KMS-11 (cell line): ENCODE measurements at regions not wholly inside any gene's neighbourhood (a gene's known extent, or its start where the extent isn't known, plus 50 kb on each side); places are given as distances from the start of the nearest gene placed in this dataset.

Source experiments
- H2AFZ ChIP-seq: fragments of 200-600 bp; sonication (generic); 2 replicates; pipeline ENCODE4 v1.6.1; 2016; ENCODE audit warnings: antibody characterized with exemption, mixed run types, low read depth
- H3K27ac ChIP-seq: fragments of 200-600 bp; sonication (generic); 2 replicates; pipeline ENCODE4 v1.6.1; 2016; ENCODE audit warnings: mild to moderate bottlenecking, mixed run types
- H3K27me3 ChIP-seq: fragments of 200-600 bp; sonication (generic); 2 replicates; pipeline ENCODE4 v1.6.1; 2017; ENCODE audit warnings: mild to moderate bottlenecking, low read depth, mixed run types, moderate library complexity; ENCODE audit not compliant: insufficient read depth
- H3K36me3 ChIP-seq: fragments of 200-600 bp; sonication (generic); 2 replicates; pipeline ENCODE4 v1.6.1; 2017; ENCODE audit warnings: mild to moderate bottlenecking, mixed run types; ENCODE audit not compliant: insufficient read depth
- H3K4me1 ChIP-seq: fragments of 200-600 bp; sonication (generic); 2 replicates; pipeline ENCODE4 v1.6.1; 2016; ENCODE audit warnings: mild to moderate bottlenecking, low read depth, mixed run types; ENCODE audit not compliant: poor library complexity, severe bottlenecking
- H3K4me2 ChIP-seq: fragments of 200-600 bp; sonication (generic); 2 replicates; pipeline ENCODE4 v1.7.0; 2016; ENCODE audit warnings: mild to moderate bottlenecking, mixed run types
- H3K4me3 ChIP-seq: fragments of 200-600 bp; sonication (generic); IDR thresholded peaks from 2 replicates; pipeline ENCODE4 v1.6.1; 2017; ENCODE audit warnings: low read depth, low read length, mixed read lengths; ENCODE audit not compliant: insufficient read depth
- H3K79me2 ChIP-seq: fragments of 200-600 bp; sonication (generic); 2 replicates; pipeline ENCODE4 v1.6.1; 2016; ENCODE audit warnings: low read depth, mixed run types; ENCODE audit not compliant: insufficient read depth
- H3K9ac ChIP-seq: fragments of 200-600 bp; sonication (generic); 2 replicates; pipeline ENCODE4 v1.6.1; 2016; ENCODE audit warnings: mild to moderate bottlenecking, mixed run types
- H4K20me1 ChIP-seq: fragments of 200-600 bp; sonication (generic); 2 replicates; pipeline ENCODE4 v1.6.1; 2016; ENCODE audit warnings: mild to moderate bottlenecking, mixed run types; ENCODE audit not compliant: insufficient read depth
- CTCF ChIP-seq: fragments of 200-600 bp; sonication (generic); conservative IDR thresholded peaks from 2 replicates; pipeline ENCODE4 v1.6.1; 2017; ENCODE audit warnings: low read depth, mild to moderate bottlenecking, antibody characterized with exemption, low read length, moderate library complexity, mixed read lengths

GRCh38 chr9:19895006-19895405 lies 106.2 kb upstream of the SLC24A2 start:
- no peak overlapping the region for H2AFZ ChIP-seq
- H3K9ac ChIP-seq: no peak overlapping the region
- no peaks in the 10 kb centered on the region for H3K4me1 ChIP-seq
- no peaks in the 10 kb centered on the region for H4K20me1 ChIP-seq
- no peaks in the 10 kb centered on the region for H3K36me3 ChIP-seq
- no peak overlapping the region for H3K27ac ChIP-seq
- H3K79me2 ChIP-seq: no peaks in the 10 kb centered on the region
- no peak overlapping the region for H3K4me3 ChIP-seq
- no peaks in the 10 kb centered on the region for H3K27me3 ChIP-seq
- H3K4me2 ChIP-seq: no peak overlapping the region
- no peak for TF ChIP-seq CTCF

GRCh38 chr9:19885608-19886007 lies 96.8 kb upstream of the SLC24A2 start:
- Histone ChIP-seq H4K20me1 (no peaks in the 10 kb centered on the region), H3K4me1 (no peaks in the 10 kb centered on the region), H3K27ac (no peak overlapping the region), H3K79me2 (no peaks in the 10 kb centered on the region), H3K4me2 (no peak overlapping the region), H3K27me3 (no peaks in the 10 kb centered on the region), H3K9ac (no peak overlapping the region), H3K4me3 (no peak overlapping the region), H2AFZ (no peak overlapping the region), H3K36me3 (no peaks in the 10 kb centered on the region)
- TF ChIP-seq CTCF: no peak

GRCh38 chr9:19879062-19879461 lies 90.2 kb upstream of the SLC24A2 start:
- H3K4me3 ChIP-seq: no peak overlapping the region
- H3K36me3 ChIP-seq: no peaks in the 10 kb centered on the region
- no peak overlapping the region for H2AFZ ChIP-seq
- no peaks in the 10 kb centered on the region for H4K20me1 ChIP-seq
- H3K27ac ChIP-seq: no peak overlapping the region
- no peak overlapping the region for H3K9ac ChIP-seq
- no peak overlapping the region for H3K4me2 ChIP-seq
- H3K4me1 ChIP-seq: no peaks in the 10 kb centered on the region
- no peaks in the 10 kb centered on the region for H3K27me3 ChIP-seq
- H3K79me2 ChIP-seq: no peaks in the 10 kb centered on the region
- no peak for TF ChIP-seq CTCF

DNA sequence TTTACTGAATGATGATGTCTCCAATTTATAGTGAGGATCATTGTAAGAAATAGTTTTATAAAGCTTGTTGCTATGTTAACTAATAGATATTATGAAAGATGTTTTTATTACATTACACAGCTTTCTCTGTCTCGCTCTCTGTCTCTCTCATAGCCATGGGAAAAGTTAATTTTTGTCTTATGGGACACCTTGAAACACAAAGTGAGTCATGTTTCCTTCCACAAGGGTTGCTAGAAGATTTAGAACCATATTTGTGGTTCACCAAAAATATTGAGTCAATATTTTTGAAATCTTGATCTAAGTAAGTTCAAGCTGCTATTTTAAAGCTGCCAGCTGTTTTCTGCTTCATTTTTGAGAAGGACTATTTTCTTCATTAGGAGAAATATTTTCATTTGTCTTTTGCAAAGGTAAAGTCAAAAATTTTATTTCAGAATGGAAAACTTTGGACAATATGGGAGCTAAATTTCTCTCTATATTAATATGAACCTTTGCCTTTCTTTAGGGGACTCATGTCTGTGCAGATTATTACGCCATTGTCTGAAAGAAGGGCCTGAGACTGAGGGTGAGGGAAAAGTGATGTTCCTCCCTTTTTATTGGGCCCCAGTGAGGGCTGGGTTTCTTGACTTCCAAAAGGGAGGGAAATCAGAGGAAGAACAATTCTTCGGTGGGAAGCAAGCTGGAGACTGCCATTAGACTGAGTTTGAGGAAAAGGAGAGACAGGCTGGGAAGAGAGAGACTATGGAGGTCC lies 87.9 kb upstream of the SLC24A2 start:
- no peaks in the 10 kb centered on the region for H4K20me1 ChIP-seq
- H2AFZ ChIP-seq: no peak overlapping the region
- no peaks in the 10 kb centered on the region for H3K36me3 ChIP-seq
- H3K79me2 ChIP-seq: no peaks in the 10 kb centered on the region
- no peaks in the 10 kb centered on the region for H3K4me1 ChIP-seq
- no peak overlapping the region for H3K27ac ChIP-seq
- no peak overlapping the region for H3K9ac ChIP-seq
- H3K4me3 ChIP-seq: no peak overlapping the region
- no peak overlapping the region for H3K4me2 ChIP-seq
- no peaks in the 10 kb centered on the region for H3K27me3 ChIP-seq
- no peak for TF ChIP-seq CTCF
